Muscle of leg (tissue), 3 donors: ENCODE measurements at regions not wholly inside any gene's neighbourhood (a gene's known extent, or its start where the extent isn't known, plus 50 kb on each side); places are given as distances from the start of the nearest gene placed in this dataset.

Source experiments
- DNase-seq: peaks from one replicate; pipeline ENCODE4 v3.0.0; 2013
- H3K27ac ChIP-seq: one replicate; pipeline ENCODE4 v1.5.1; 2013; ENCODE audit warnings: mild to moderate bottlenecking, low read length, control low read depth
- H3K27me3 ChIP-seq: one replicate; pipeline ENCODE4 v1.6.1; 2013; ENCODE audit warnings: low read length; ENCODE audit not compliant: control insufficient read depth, insufficient read depth
- H3K36me3 ChIP-seq: one replicate; pipeline ENCODE4 v1.6.1; 2013; ENCODE audit warnings: low read length; ENCODE audit not compliant: control insufficient read depth, insufficient read depth
- H3K4me1 ChIP-seq: one replicate; pipeline ENCODE4 v1.6.1; 2013; ENCODE audit warnings: low read length; ENCODE audit not compliant: control insufficient read depth, insufficient read depth
- H3K4me3 ChIP-seq: one replicate; pipeline ENCODE4 v1.5.1; 2013; ENCODE audit warnings: low read length, control low read depth
- H3K9me3 ChIP-seq: replicated peaks from 2 replicates; pipeline ENCODE4 v1.6.1; 2013; ENCODE audit warnings: low read depth, low read length; ENCODE audit not compliant: control insufficient read depth
- WGBS: methylation state at CpG from one replicate; pipeline ENCODE4 v1.1.5; 2013; ENCODE audit warnings: missing lambda C conversion rate; ENCODE audit not compliant: insufficient coverage; 5-methylcytosine and 5-hydroxymethylcytosine counted together

- no peak for DNase-seq
- Histone ChIP-seq H3K9me3 (no peaks in the 10 kb centered on the region), H3K27me3 (no peaks in the 10 kb centered on the region), H3K27ac (no peak overlapping the region), H3K36me3 (no peaks in the 10 kb centered on the region), H3K4me1 (no peaks in the 10 kb centered on the region), H3K4me3 (no peak overlapping the region)
- WGBS, result no CpG with 5 or more reads among the region's 1 CpG
Measured at GRCh38 chr11:128269466-128269865, 317.9 kb downstream of the ETS1 start.

- Histone ChIP-seq H3K9me3 (no peaks in the 10 kb centered on the region), H3K36me3 (no peaks in the 10 kb centered on the region), H3K4me1 (no peaks in the 10 kb centered on the region), H3K27me3 (no peaks in the 10 kb centered on the region), H3K27ac (no peak overlapping the region), H3K4me3 (no peak overlapping the region)
- 100% methylated on average over 1 of the region's 2 CpGs for WGBS
- DNase-seq, result no peak
Measured at GRCh38 chr11:128266893-128267292, 320.5 kb downstream of the ETS1 start.

GRCh38 chr11:128262463-128263345, 324.7 kb downstream of the ETS1 start:
- no peaks in the 10 kb centered on the region for H3K4me1 ChIP-seq
- no peak for DNase-seq
- H3K36me3 ChIP-seq, result no peaks in the 10 kb centered on the region
- H3K27me3 ChIP-seq, result no peaks in the 10 kb centered on the region
- WGBS, result 66% methylated on average over 7 of the region's 12 CpGs
- no peak overlapping the region for H3K4me3 ChIP-seq
- no peak overlapping the region for H3K27ac ChIP-seq
- H3K9me3 ChIP-seq, result no peaks in the 10 kb centered on the region

- Histone ChIP-seq H3K27ac (no peak overlapping the region), H3K4me1 (no peaks in the 10 kb centered on the region), H3K4me3 (no peak overlapping the region), H3K9me3 (no peaks in the 10 kb centered on the region), H3K36me3 (no peaks in the 10 kb centered on the region), H3K27me3 (no peaks in the 10 kb centered on the region)
- no peak for DNase-seq
- WGBS, result 68% methylated on average over 5 of the region's 6 CpGs
Measured at GRCh38 chr11:128261011-128261421, 326.3 kb downstream of the ETS1 start.

DNA sequence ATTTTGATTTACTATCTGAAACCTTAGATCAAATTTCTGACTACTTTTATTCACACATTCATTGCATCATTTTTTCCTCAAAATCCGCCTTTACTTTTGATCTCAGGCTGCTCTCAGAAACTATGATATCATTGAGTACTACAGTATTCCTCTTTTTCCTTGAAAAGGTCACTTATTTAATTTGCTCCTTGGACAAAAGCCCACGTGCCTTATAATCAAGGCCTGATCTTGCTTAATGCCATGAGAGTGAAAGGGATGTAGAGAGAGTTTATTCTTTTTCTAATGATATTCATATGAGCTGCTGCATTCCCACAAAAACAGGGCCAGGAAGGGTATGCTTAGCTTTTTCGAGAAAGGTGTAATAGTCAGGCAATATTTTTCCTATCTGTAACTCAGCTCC, 327.0 kb downstream of the ETS1 start:
- Histone ChIP-seq H3K4me3 (no peak overlapping the region), H3K27ac (no peak overlapping the region), H3K9me3 (no peaks in the 10 kb centered on the region), H3K27me3 (no peaks in the 10 kb centered on the region), H3K36me3 (no peaks in the 10 kb centered on the region), H3K4me1 (no peaks in the 10 kb centered on the region)
- DNase-seq, result peak; percentile 17
- 100% methylated on average over 1 of the region's 3 CpGs for WGBS

DNA sequence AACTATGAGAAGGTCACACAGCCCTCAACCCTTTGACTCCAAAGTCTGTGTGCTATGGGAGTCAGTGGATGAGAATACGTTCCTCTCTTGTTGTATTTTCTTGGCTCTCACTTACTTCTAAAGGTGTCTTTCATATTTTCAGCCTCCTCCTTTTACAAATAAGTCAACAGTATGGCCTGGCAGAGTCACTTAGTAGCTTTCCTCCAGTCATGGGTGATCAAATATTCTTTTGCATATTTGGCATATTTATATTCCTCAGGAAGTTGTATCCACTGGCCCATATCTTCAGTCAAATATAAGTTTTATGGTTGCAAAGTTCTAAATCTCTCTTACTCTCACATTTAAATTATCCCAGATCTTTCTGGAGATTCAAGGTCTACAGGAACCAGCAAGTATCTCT, 327.5 kb downstream of the ETS1 start:
- no peak overlapping the region for H3K4me3 ChIP-seq
- no peaks in the 10 kb centered on the region for H3K36me3 ChIP-seq
- H3K27ac ChIP-seq, result no peak overlapping the region
- no CpG with 5 or more reads among the region's 1 CpG for WGBS
- DNase-seq, result no peak
- no peaks in the 10 kb centered on the region for H3K27me3 ChIP-seq
- H3K4me1 ChIP-seq, result no peaks in the 10 kb centered on the region
- H3K9me3 ChIP-seq, result no peaks in the 10 kb centered on the region

GRCh38 chr11:128254941-128255340, 332.4 kb downstream of the ETS1 start:
- no peaks in the 10 kb centered on the region for H3K4me1 ChIP-seq
- no peak overlapping the region for H3K4me3 ChIP-seq
- no peak overlapping the region for H3K27ac ChIP-seq
- H3K27me3 ChIP-seq, result no peaks in the 10 kb centered on the region
- no peaks in the 10 kb centered on the region for H3K9me3 ChIP-seq
- H3K36me3 ChIP-seq, result no peaks in the 10 kb centered on the region
- no peak for DNase-seq

- H3K9me3 ChIP-seq, result no peaks in the 10 kb centered on the region
- no peak overlapping the region for H3K4me3 ChIP-seq
- no CpG with 5 or more reads among the region's 2 CpGs for WGBS
- H3K27ac ChIP-seq, result no peak overlapping the region
- H3K27me3 ChIP-seq, result no peaks in the 10 kb centered on the region
- peaks cover 3% of the 10 kb centered on the region for H3K4me1 ChIP-seq
- no peaks in the 10 kb centered on the region for H3K36me3 ChIP-seq
- DNase-seq, result no peak
Measured at GRCh38 chr11:128251140-128251539, 336.2 kb downstream of the ETS1 start.

- H3K27me3 ChIP-seq, result no peaks in the 10 kb centered on the region
- no peaks in the 10 kb centered on the region for H3K36me3 ChIP-seq
- no peak overlapping the region for H3K4me3 ChIP-seq
- WGBS, result no CpG with 5 or more reads among the region's 2 CpGs
- no peak overlapping the region for H3K27ac ChIP-seq
- no peak for DNase-seq
- H3K4me1 ChIP-seq, result peaks cover 3% of the 10 kb centered on the region
- H3K9me3 ChIP-seq, result no peaks in the 10 kb centered on the region
Measured at GRCh38 chr11:128250482-128250881, 336.9 kb downstream of the ETS1 start.

GRCh38 chr11:128246810-128247594, 340.4 kb downstream of the ETS1 start:
- Histone ChIP-seq H3K9me3 (no peaks in the 10 kb centered on the region), H3K4me1 (peaks cover 3% of the 10 kb centered on the region), H3K4me3 (no peak overlapping the region), H3K27me3 (no peaks in the 10 kb centered on the region), H3K36me3 (no peaks in the 10 kb centered on the region), H3K27ac (no peak overlapping the region)
- 16% methylated on average over 2 of the region's 6 CpGs for WGBS
- DNase-seq, result peak; percentile 43
